22Rv1 (cell line): ENCODE measurements at regions not wholly inside any gene's neighbourhood (a gene's known extent, or its start where the extent isn't known, plus 50 kb on each side); places are given as distances from the start of the nearest gene placed in this dataset.

Experiments used
- H3K27ac ChIP-seq: fragments of 450-650 bp; 2 replicates; pipeline ENCODE4 v1.5.1; 2017
- CTCF ChIP-seq: fragments of 450-650 bp; IDR thresholded peaks from 2 replicates; pipeline ENCODE4 v1.5.1; 2017; ENCODE audit warnings: mild to moderate bottlenecking
- ZFX ChIP-seq: fragments of 450-650 bp; IDR thresholded peaks from 2 replicates; pipeline ENCODE4 v1.6.1; 2017; ENCODE audit warnings: antibody characterized with exemption, borderline replicate concordance

- H3K27ac ChIP-seq: no peak overlapping the region
- TF ChIP-seq CTCF (no peak), ZFX (no peak)
Measured at GRCh38 chr17:5745111-5745813, 161.0 kb upstream of the NLRP1 start.

DNA sequence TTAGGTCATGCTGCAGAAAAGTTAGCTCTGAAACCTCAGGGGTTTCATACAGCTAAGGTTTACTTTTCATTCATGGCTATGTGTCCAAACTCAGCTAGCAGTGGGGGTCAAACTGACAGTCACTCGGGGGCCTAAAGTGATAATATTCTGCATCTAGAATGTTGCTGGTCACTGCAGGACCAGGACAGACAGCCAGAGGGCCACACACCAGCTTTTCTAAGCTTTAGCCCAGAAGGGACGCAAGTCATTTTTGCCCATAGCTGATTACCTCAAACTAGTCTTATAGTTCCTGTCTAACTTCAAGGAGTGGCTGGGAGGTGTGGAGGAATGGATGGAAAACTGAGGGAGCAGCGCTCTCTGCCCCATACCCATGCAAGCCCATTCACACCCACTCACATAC is 163.0 kb upstream of the NLRP1 start:
- H3K27ac ChIP-seq: no peak overlapping the region

GRCh38 chr17:5747964-5748363 is 163.7 kb upstream of the NLRP1 start:
- no peak overlapping the region for H3K27ac ChIP-seq
- TF ChIP-seq CTCF (no peak), ZFX (no peak)

More for the DNA sequence above, 163.0 kb upstream of the NLRP1 start:
- no peak for TF ChIP-seq ZFX
- TF ChIP-seq CTCF: no peak

GRCh38 chr17:5753421-5753820 is 169.1 kb upstream of the NLRP1 start:
- no peak overlapping the region for H3K27ac ChIP-seq
- TF ChIP-seq ZFX (no peak), CTCF (no peak)

DNA sequence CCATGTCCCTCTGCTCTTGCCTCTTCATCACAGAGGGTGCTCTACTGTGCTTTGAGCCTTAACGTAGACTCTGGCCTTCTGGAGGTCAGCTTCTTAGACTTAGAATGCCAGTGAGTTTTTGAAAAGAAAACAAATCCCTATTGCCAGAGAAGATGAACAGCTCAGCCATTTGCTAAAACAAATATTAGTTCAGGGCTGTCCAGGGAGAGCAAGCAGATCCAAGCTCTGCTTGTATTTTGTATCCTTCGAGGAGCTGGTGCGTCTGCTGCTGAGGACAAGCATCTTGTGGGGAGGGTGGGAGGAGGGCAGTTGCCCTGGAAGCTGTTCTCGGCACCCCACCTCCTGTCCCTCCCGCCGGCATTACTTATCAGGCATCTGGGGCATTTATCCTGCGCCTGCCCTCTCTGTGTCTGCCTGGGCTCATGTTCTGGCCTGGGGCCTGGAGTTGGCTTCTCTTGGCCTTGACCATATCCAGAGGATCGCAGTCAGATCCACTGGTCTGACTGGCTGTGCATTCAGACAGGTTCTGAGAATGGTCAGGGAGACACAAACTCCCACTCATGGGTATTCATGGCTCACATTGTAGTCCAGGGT is 173.1 kb upstream of the NLRP1 start:
- TF ChIP-seq ZFX (no peak), CTCF (no peak)
- no peak overlapping the region for H3K27ac ChIP-seq

DNA sequence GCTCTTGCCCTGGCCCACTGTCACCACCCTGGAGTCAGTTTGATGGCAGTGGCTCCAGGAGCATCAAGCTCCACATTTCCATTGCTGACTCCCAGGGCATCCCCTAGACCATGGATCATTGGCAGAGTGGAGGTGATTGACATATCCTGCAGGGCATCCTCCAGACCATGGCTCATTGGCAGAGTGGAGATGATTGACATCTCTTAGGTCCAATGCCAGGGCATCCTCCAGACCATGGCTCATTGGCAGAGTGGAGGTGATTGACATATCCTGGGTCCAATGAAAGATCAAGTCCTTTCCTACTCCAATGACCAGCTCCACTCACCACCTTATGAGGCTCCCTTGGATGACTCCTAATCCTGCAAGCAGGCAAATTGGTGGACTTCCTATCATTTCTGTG is 174.3 kb upstream of the NLRP1 start:
- TF ChIP-seq CTCF (no peak), ZFX (no peak)
- no peak overlapping the region for H3K27ac ChIP-seq

GRCh38 chr17:5759501-5759925 is 175.2 kb upstream of the NLRP1 start:
- H3K27ac ChIP-seq: no peak overlapping the region
- TF ChIP-seq ZFX: no peak
- no peak for TF ChIP-seq CTCF
